ENCODE measurements at regions not wholly inside any gene's neighbourhood (a gene's known extent, or its start where the extent isn't known, plus 50 kb on each side); places are given as distances from the start of the nearest gene placed in this dataset.
A peak's percentile ranks its signal among the peaks of the same experiment; 100 is the strongest.
"Not testable (repeated sequence)": the region's sequence is repeated elsewhere in the genome, so short reads cannot be mapped to it uniquely, and the experiment has no call there.

DNA sequence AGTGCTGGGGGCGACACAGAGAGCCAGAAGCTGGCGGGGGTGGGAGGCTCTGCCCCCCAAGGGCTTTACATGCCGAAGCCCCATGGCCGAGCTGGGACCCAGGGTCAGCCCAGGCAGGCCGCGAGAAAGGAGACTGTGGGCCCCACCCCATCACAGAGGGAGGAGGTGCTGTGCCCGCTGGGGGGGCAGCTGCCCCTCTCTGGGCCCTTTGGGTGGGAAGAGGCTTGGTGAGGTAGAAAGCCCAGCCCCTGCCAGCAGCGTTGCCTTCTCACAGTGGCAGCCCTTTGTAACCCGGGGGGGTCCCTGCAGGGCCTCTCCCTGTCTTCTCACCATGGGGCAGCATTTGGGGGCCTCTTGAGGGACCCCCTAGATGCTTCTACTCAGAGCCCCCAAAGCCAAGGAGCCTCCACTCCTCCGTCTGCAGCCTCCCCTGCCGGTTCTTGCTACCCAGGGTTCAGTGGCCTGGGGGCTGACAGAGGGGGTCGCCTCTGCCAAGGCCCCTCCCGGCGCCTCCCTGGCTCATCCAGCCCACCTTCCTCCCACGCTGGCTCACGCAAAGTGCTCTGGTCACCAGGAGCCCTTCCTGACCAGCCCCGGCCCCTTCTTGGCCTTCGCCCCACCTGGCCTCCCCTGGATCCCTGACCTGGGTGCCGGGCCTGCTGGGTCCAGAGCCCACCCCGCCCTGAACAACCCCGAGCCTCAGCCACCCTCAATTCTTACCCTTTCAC, 2967.9 kb downstream of the RPIA start:
- H2AFZ ChIP-seq; H3K9me2 ChIP-seq (ENCODE audit: insufficient read depth); H3K4me1 ChIP-seq (replicated peaks; ENCODE audit: insufficient read depth); POLR2A ChIA-PET (ENCODE audit: unreplicated experiment); H3K27me3 ChIP-seq (ENCODE audit: insufficient read depth, low read depth); H3K79me2 ChIP-seq (ENCODE audit: low read depth); DNase-seq; H3F3A ChIP-seq (ENCODE audit: insufficient read depth, low read depth); CTCF ChIA-PET; H4K20me1 ChIP-seq (ENCODE audit: insufficient read depth); H3K36me3 ChIP-seq (ENCODE audit: low read depth); intact Hi-C loops (cut with micrococcal nuclease; ENCODE audit: unreplicated experiment); H3K27ac ChIP-seq; H3K9me3 ChIP-seq (ENCODE audit: insufficient read depth, low read depth); BruUV-seq (replicated peaks): not testable (repeated sequence)
- H3K4me2 ChIP-seq: peak overlapping the region; percentile 34; the same call in 1 of the 2 replicates
- H3K4me3 ChIP-seq: peak overlapping the region; percentile 31; the same call in 1 of the 2 replicates

DNA sequence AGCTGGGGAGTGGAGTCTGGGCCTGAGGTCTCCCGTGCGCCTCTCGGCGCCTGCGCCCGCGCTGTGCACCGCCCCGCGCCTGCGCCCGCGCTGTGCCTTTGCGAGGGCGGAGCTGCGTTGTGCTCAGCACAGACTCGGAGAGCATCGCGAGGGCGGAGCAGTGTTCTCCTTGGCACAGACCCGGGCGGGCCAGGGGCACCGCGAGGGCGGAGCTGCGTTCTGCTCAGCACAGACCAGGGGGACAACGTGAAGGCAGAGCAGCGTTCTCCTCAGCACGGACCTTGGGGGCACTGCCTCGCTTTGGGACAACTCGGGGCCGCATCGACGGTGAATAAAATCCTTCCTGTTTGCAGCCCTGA, 2968.4 kb downstream of the RPIA start:
- intact Hi-C loops (cut with micrococcal nuclease; ENCODE audit: unreplicated experiment); H2AFZ ChIP-seq; POLR2A ChIA-PET (ENCODE audit: unreplicated experiment); H3K4me3 ChIP-seq; H3F3A ChIP-seq (ENCODE audit: insufficient read depth, low read depth); H3K9me2 ChIP-seq (ENCODE audit: insufficient read depth); H3K9me3 ChIP-seq (ENCODE audit: insufficient read depth, low read depth); H4K20me1 ChIP-seq (ENCODE audit: insufficient read depth); CTCF ChIA-PET; H3K36me3 ChIP-seq (ENCODE audit: low read depth); H3K27ac ChIP-seq; H3K27me3 ChIP-seq (ENCODE audit: insufficient read depth, low read depth); BruUV-seq (replicated peaks); H3K79me2 ChIP-seq (ENCODE audit: low read depth); H3K4me1 ChIP-seq (replicated peaks; ENCODE audit: insufficient read depth): not testable (repeated sequence)
- peak; percentile 21 to 22 for DNase-seq
- H3K4me2 ChIP-seq: peak overlapping the region; percentile 36; the same call in 1 of the 2 replicates

- H2AFZ ChIP-seq; H4K20me1 ChIP-seq (ENCODE audit: insufficient read depth); H3K79me2 ChIP-seq (ENCODE audit: low read depth); H3K4me2 ChIP-seq; POLR2A ChIA-PET (ENCODE audit: unreplicated experiment); H3K27me3 ChIP-seq (ENCODE audit: insufficient read depth, low read depth); H3K27ac ChIP-seq; BruUV-seq (replicated peaks); H3K9me3 ChIP-seq (ENCODE audit: insufficient read depth, low read depth); H3K4me3 ChIP-seq; intact Hi-C loops (cut with micrococcal nuclease; ENCODE audit: unreplicated experiment); H3F3A ChIP-seq (ENCODE audit: insufficient read depth, low read depth); CTCF ChIA-PET; H3K9me2 ChIP-seq (ENCODE audit: insufficient read depth); DNase-seq; H3K36me3 ChIP-seq (ENCODE audit: low read depth); H3K4me1 ChIP-seq (replicated peaks; ENCODE audit: insufficient read depth): not testable (repeated sequence)
Observed at GRCh38 chr2:91667341-91667740, 2975.9 kb downstream of the RPIA start.

DNA sequence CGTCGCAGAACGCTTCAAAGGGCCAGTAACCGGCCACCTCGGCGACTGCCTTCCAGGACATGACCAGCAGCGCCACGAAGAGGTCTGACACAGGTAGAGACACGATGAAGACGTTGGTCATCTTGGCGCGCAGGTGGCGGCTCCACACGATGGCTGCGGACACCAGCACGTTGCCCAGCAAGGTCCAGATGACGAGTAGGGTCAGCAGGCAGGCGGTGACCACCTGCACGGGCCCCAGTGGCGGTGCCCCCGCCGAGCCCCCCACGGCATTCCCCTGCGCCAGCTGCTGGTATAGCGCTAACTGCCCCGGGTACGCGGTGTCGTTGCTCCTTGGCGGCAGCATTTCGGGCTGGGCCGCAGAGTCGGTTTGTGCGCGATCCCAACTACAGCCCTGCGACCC, 2994.1 kb downstream of the RPIA start:
- H3K4me1 ChIP-seq (replicated peaks; ENCODE audit: insufficient read depth); POLR2A ChIA-PET (ENCODE audit: unreplicated experiment); H3K9me2 ChIP-seq (ENCODE audit: insufficient read depth); intact Hi-C loops (cut with micrococcal nuclease; ENCODE audit: unreplicated experiment); H3K9me3 ChIP-seq (ENCODE audit: insufficient read depth, low read depth); H3K27ac ChIP-seq; H4K20me1 ChIP-seq (ENCODE audit: insufficient read depth); H3K4me2 ChIP-seq; H3K27me3 ChIP-seq (ENCODE audit: insufficient read depth, low read depth); H3F3A ChIP-seq (ENCODE audit: insufficient read depth, low read depth); CTCF ChIA-PET; BruUV-seq (replicated peaks); DNase-seq; H3K4me3 ChIP-seq; H3K79me2 ChIP-seq (ENCODE audit: low read depth); H2AFZ ChIP-seq; H3K36me3 ChIP-seq (ENCODE audit: low read depth): not testable (repeated sequence)

- DNase-seq; H3K9me3 ChIP-seq (ENCODE audit: insufficient read depth, low read depth); H3K9me2 ChIP-seq (ENCODE audit: insufficient read depth); BruUV-seq (replicated peaks); H3K27ac ChIP-seq; H3K4me2 ChIP-seq; intact Hi-C loops (cut with micrococcal nuclease; ENCODE audit: unreplicated experiment); H3K79me2 ChIP-seq (ENCODE audit: low read depth); H3K27me3 ChIP-seq (ENCODE audit: insufficient read depth, low read depth); H3K4me3 ChIP-seq; H3F3A ChIP-seq (ENCODE audit: insufficient read depth, low read depth); H3K4me1 ChIP-seq (replicated peaks; ENCODE audit: insufficient read depth); H4K20me1 ChIP-seq (ENCODE audit: insufficient read depth); H2AFZ ChIP-seq; POLR2A ChIA-PET (ENCODE audit: unreplicated experiment); CTCF ChIA-PET; H3K36me3 ChIP-seq (ENCODE audit: low read depth): not testable (repeated sequence)
Observed at GRCh38 chr2:91686046-91686445, 2994.6 kb downstream of the RPIA start.
